ENCODE measurements at regions not wholly inside any gene's neighbourhood (a gene's known extent, or its start where the extent isn't known, plus 50 kb on each side); places are given as distances from the start of the nearest gene placed in this dataset.
"Not testable (repeated sequence)": the region's sequence is repeated elsewhere in the genome, so short reads cannot be mapped to it uniquely, and the experiment has no call there.

- no peak for DNase-seq (ENCODE audit: extremely low read depth in 1 of 2, low read depth in 1 of 2)
Measured at GRCh38 chr6:17013701-17014100, 88.1 kb upstream of the STMND1 start.

GRCh38 chr6:17012421-17013225 lies 89.2 kb upstream of the STMND1 start:
- DNase-seq (ENCODE audit: extremely low read depth in 1 of 2, low read depth in 1 of 2) = no peak

DNA sequence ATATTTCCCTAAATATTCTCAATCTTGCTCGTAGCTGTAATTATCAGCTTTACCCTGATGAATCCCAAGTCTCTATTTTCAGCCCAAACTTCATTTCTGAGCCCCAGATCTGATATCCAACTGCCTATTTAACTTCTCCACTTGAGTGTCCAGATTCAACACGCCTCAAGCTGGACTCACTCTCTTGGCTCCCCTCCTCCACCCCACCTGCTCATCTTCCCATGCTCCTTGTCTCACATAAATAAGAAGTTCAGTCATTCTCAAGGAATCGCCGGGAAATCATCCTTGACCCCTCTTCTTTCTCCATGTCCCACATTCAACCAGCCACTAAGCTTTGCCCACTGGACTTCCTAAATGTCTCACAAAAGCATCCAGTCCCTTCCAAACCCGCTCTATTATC lies 89.9 kb upstream of the STMND1 start:
- no peak for DNase-seq (ENCODE audit: extremely low read depth in 1 of 2, low read depth in 1 of 2)

- no peak for DNase-seq (ENCODE audit: extremely low read depth in 1 of 2, low read depth in 1 of 2)
Measured at GRCh38 chr6:17007749-17008148, 94.1 kb upstream of the STMND1 start.

- DNase-seq (ENCODE audit: extremely low read depth in 1 of 2, low read depth in 1 of 2) = no peak
Measured at GRCh38 chr6:17006543-17006942, 95.3 kb upstream of the STMND1 start.

DNA sequence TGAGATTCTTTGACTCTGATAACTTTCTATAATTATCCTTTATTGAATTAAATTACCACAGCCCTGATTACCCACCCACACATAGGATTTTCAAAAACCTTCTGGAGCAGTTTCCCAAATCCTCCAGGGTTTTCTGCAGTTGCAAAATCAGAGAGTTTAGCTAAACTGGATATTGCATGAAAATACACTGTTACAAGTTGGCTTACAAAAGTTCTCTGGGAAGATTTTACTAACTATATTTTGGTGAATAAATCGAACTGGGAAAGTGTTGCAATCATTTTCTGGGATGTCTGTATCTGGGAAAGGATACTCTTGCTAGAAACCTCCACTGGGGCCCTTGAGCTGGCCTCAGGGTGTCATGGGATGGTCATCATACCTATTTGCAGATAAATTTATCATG lies 97.6 kb upstream of the STMND1 start:
- DNase-seq (ENCODE audit: extremely low read depth in 1 of 2, low read depth in 1 of 2) = no peak

- DNase-seq (ENCODE audit: extremely low read depth in 1 of 2, low read depth in 1 of 2) = no peak
Measured at GRCh38 chr6:17002123-17002522, 99.7 kb upstream of the STMND1 start.

GRCh38 chr6:17001188-17001587 lies 100.7 kb upstream of the STMND1 start:
- no peak for DNase-seq (ENCODE audit: extremely low read depth in 1 of 2, low read depth in 1 of 2)

GRCh38 chr6:16999491-17000436 lies 102.1 kb upstream of the STMND1 start:
- no peak for DNase-seq (ENCODE audit: extremely low read depth in 1 of 2, low read depth in 1 of 2)

GRCh38 chr6:16998461-16998860 lies 103.4 kb upstream of the STMND1 start:
- no peak for DNase-seq (ENCODE audit: extremely low read depth in 1 of 2, low read depth in 1 of 2)

GRCh38 chr6:16995511-16996250 lies 106.2 kb upstream of the STMND1 start:
- no peak for DNase-seq (ENCODE audit: extremely low read depth in 1 of 2, low read depth in 1 of 2)

DNA sequence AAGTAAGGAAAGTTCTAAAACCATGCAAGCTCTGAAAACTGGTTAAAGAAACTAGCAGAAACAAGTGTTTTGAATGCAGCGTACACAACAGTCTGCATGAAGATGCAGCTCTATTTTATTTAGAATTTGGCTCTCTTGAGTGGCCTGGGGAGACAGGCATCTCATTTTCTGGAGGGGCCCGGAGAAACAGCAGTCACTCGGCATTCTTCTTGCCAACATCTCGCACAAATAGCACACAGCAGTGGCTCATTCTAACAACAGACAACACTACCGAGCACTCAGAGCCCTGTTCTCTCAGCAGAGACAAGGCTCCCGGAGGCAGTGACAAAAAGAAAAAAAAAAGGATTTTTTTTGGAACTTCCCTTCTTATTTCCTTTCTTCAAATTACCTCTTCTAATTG lies 108.5 kb upstream of the STMND1 start:
- no peak for DNase-seq (ENCODE audit: extremely low read depth in 1 of 2, low read depth in 1 of 2)

DNA sequence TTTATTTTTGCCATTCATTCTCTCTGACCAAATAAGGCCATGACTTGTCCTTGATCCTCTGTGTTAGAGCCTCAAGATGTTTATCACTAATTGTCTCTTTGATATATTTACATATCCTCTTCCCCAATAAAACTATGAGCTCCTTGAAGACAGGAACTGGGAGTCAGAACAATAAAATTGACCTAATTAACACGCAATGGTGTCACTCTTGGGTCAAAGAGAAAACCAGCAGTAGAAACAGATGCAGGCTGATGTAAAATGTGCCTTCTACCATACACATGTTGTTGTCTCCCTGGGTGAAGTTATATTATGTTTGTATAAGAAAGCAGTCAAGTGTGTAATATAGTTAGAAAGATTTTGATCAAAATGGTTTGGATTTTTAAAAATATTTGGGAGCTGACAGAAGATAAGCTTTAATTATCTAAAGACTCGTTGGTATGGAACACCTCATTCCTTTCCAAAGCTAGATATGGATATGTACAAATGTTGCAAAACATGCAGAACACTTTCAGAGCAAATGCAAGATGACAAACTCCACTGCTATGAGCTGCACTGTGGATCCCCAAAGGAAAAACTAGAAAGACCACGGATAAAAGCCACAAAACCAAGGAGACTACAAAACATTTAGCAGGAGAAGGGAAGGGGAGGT lies 109.7 kb upstream of the STMND1 start:
- DNase-seq (ENCODE audit: extremely low read depth in 1 of 2, low read depth in 1 of 2) = no peak

GRCh38 chr6:16989976-16990375 lies 111.9 kb upstream of the STMND1 start:
- DNase-seq (ENCODE audit: extremely low read depth in 1 of 2, low read depth in 1 of 2) = not testable (repeated sequence)

DNA sequence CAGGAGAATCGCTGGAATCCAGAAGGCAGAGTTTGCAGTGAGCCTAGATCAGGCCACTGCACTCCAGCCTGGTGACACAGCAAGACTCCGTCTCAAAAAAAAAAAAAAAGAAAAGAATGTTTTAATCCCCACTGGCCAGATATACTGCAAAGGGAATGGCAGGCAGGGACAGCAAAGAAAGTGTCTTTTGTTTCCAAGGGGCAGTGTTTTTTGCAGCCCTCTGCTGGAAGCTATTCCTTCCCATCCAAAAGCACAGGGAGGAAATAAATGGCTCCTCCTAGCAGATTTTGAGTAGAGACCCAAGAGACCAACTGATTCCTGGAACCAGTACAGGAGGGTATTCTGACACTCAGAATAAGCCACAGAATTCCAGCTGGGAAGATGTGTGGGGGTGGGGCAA lies 112.5 kb upstream of the STMND1 start:
- no peak for DNase-seq (ENCODE audit: extremely low read depth in 1 of 2, low read depth in 1 of 2)

DNA sequence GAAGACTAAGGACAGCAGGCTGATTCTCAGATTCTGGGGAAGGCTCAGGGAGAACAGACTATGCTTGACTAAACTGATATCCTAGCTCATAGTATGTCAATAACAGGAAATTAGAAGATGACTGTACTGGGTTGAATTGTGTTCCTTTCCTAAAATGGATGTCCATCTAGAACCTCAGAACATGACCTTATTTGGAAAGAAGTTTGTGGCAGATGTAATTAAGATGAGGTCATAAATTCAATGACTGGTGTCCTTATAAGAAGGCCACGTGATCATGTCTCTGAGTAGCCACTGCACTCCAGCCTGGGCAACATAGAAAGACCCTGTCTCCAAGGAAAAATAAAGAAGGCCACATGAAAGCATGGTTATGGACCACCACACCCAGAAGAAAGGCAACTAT lies 113.9 kb upstream of the STMND1 start:
- no peak for DNase-seq (ENCODE audit: extremely low read depth in 1 of 2, low read depth in 1 of 2)

DNA sequence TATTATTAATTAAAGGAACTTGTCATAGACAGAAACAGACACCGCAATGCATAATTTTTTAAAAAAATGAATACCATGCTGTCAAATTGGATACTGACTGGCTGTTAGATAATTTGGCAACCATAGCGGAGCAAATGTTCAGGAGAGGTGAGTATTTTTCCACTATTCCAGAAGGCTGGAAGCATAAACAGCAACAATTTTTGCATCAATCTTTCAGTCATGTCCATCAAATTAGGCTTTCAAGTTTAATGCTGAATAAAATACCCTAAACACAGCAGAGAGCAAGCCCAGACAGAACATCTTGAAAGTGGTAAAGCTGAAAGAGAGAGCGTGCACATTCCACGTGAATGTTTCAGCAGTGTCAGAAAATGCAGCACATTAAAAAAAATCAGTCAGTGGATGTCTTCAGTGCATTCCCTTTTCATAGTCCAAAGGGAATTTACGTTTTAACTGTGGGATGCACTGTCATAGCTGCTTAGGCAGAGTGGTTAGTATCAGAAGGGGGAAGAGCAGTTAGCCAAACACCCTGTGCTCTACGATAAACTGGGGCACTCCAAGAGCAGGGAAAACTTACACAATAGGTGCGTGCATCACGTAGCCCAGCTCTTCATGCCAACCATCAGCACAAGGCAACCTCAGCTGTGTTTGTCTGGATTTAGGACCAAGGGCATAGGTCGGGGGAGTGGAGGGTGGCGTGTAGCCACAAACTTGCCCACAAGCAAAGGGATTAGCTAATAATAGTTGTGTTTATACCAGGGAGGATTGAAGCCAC lies 116.2 kb upstream of the STMND1 start:
- no peak for DNase-seq (ENCODE audit: extremely low read depth in 1 of 2, low read depth in 1 of 2)

DNA sequence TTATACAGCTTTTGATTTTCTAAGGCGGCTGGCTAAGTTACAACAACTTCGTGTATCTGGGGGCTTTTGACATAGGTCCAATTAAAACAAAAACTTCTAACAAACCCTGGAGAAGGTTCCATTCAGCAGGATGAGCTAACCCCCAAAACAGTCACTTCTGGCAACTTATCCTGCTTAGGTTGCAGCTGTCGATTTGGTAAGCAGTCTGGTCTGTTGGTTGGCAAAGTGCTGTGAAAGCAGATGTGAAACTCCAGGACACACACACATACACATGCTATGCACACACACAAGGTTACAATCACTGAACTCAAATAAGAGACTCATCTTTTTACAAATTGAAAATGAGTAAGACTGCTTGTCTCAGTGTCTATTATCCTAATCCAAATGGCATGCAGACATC lies 119.0 kb upstream of the STMND1 start:
- DNase-seq (ENCODE audit: extremely low read depth in 1 of 2, low read depth in 1 of 2) = no peak

GRCh38 chr6:16979677-16980370 lies 122.0 kb upstream of the STMND1 start:
- no peak for DNase-seq (ENCODE audit: extremely low read depth in 1 of 2, low read depth in 1 of 2)

Data from stimulated activated CD8-positive, alpha-beta memory T cell treated with anti-CD3 and anti-CD28 coated beads, Interleukin-7, amount 100 ng/mL, for 48 hours (primary cell).